IMR-90 (cell line): ENCODE measurements at regions not wholly inside any gene's neighbourhood (a gene's known extent, or its start where the extent isn't known, plus 50 kb on each side); places are given as distances from the start of the nearest gene placed in this dataset.

Source experiments
- ATAC-seq: fragments of 200-7000 bp; cut with Tn5 transposase; 2 replicates; pipeline ENCODE4 v1.9.1; 2020; ENCODE audit warnings: low read depth, mild to moderate bottlenecking, moderate library complexity
- BruUV-seq: library from RNA; stranded (reverse); fragments of 400-500 nt; replicated peaks from 2 replicates; lab custom pipeline; 2021; lab: Mats Ljungman, UMichigan
- CTCF ChIA-PET: fragments of 300-600 bp; formaldehyde crosslinking; extraction: SDS; loops from one replicate; lab custom pipeline; 2021; ENCODE audit warnings: antibody characterized with exemption; lab: Yijun Ruan, JAX
- POLR2A ChIA-PET: fragments of 300-600 bp; sonication (Branson Sonifier 250); formaldehyde crosslinking; loops from one replicate; lab custom pipeline; 2022; ENCODE audit warnings: antibody characterized with exemption; ENCODE audit not compliant: unreplicated experiment; lab: Charles Lee
- DNase-seq: peaks from one replicate; pipeline ENCODE4 v3.0.0; 2013
- H2AFZ ChIP-seq: replicated peaks from 2 replicates; pipeline ENCODE3; 2013; ENCODE audit warnings: low read length, mild to moderate bottlenecking; ENCODE audit not compliant: poor library complexity
- H2AK5ac ChIP-seq: 2 replicates; pipeline ENCODE4 v1.6.1; 2013; ENCODE audit warnings: low read depth, low read length, inconsistent platforms
- H2AK9ac ChIP-seq: replicated peaks from 2 replicates; pipeline ENCODE3; 2013; ENCODE audit warnings: mild to moderate bottlenecking, low read depth, low read length, moderate library complexity; ENCODE audit not compliant: poor library complexity
- H2BK120ac ChIP-seq: 2 replicates; pipeline ENCODE4 v1.6.1; 2013; ENCODE audit warnings: low read depth, low read length, inconsistent platforms
- H2BK15ac ChIP-seq: 3 replicates; pipeline ENCODE4 v1.6.1; 2013; ENCODE audit warnings: low read depth, low read length, inconsistent platforms
- H2BK20ac ChIP-seq: 2 replicates; pipeline ENCODE4 v1.6.1; 2013; ENCODE audit warnings: low read depth, mild to moderate bottlenecking, inconsistent platforms, low read length, moderate library complexity
- H2BK5ac ChIP-seq: 2 replicates; pipeline ENCODE4 v1.6.1; 2013; ENCODE audit warnings: mild to moderate bottlenecking, low read depth, low read length, inconsistent platforms; ENCODE audit not compliant: poor library complexity, severe bottlenecking
- H3K14ac ChIP-seq: replicated peaks from 2 replicates; pipeline ENCODE4 v1.6.1; 2013; ENCODE audit warnings: low read depth, low read length, inconsistent platforms
- H3K18ac ChIP-seq: 2 replicates; pipeline ENCODE4 v1.6.1; 2013; ENCODE audit warnings: low read depth, low read length, control low read depth
- H3K23ac ChIP-seq: 2 replicates; pipeline ENCODE4 v1.6.1; 2013; ENCODE audit warnings: low read depth, low read length, inconsistent platforms
- H3K27ac ChIP-seq: 2 replicates; pipeline ENCODE4 v1.5.1; 2013; ENCODE audit warnings: mild to moderate bottlenecking, control low read depth, low read length; ENCODE audit not compliant: insufficient read depth
- H3K27me3 ChIP-seq: 2 replicates; pipeline ENCODE4 v1.6.1; 2013; ENCODE audit warnings: low read length; ENCODE audit not compliant: control insufficient read depth, insufficient read depth
- H3K36me3 ChIP-seq: 2 replicates; pipeline ENCODE4 v1.6.1; 2013; ENCODE audit warnings: low read length, mixed read lengths; ENCODE audit not compliant: control insufficient read depth, insufficient read depth
- H3K4ac ChIP-seq: 2 replicates; pipeline ENCODE4 v1.6.1; 2013; ENCODE audit warnings: low read depth, low read length, inconsistent platforms
- H3K4me1 ChIP-seq: 2 replicates; pipeline ENCODE4 v1.6.1; 2013; ENCODE audit warnings: low read length, mixed read lengths; ENCODE audit not compliant: control insufficient read depth, insufficient read depth
- H3K4me2 ChIP-seq: 2 replicates; pipeline ENCODE4 v1.6.1; 2013; ENCODE audit warnings: low read depth, mild to moderate bottlenecking, control low read depth, low read length, moderate library complexity
- H3K4me3 ChIP-seq: 2 replicates; pipeline ENCODE4 v1.5.1; 2013; ENCODE audit warnings: low read depth, mild to moderate bottlenecking, control low read depth, low read length, moderate library complexity; ENCODE audit not compliant: insufficient read depth
- H3K56ac ChIP-seq: 2 replicates; pipeline ENCODE4 v1.6.1; 2013; ENCODE audit warnings: low read length, inconsistent platforms; ENCODE audit not compliant: insufficient read depth; ENCODE audit errors: extremely low read depth
- H3K79me1 ChIP-seq, 2 experiments: 2 replicates each; pipeline ENCODE4 v1.6.1; 2013; ENCODE audit warnings: low read length in 2 of 2, inconsistent platforms in 1 of 2, low read depth in 1 of 2
- H3K9ac ChIP-seq: 2 replicates; pipeline ENCODE4 v1.6.1; 2013; ENCODE audit warnings: low read depth, low read length, control low read depth
- H3K9me1 ChIP-seq: 2 replicates; pipeline ENCODE4 v1.6.1; 2013; ENCODE audit warnings: low read length, inconsistent platforms; ENCODE audit not compliant: insufficient read depth
- H3K9me3 ChIP-seq: 2 replicates; pipeline ENCODE4 v1.6.1; 2013; ENCODE audit warnings: low read length; ENCODE audit not compliant: control insufficient read depth, insufficient read depth
- H4K20me1 ChIP-seq: 2 replicates; pipeline ENCODE4 v1.6.1; 2013; ENCODE audit warnings: low read length, inconsistent platforms; ENCODE audit not compliant: insufficient read depth
- H4K5ac ChIP-seq: 2 replicates; pipeline ENCODE4 v1.6.1; 2013; ENCODE audit warnings: mild to moderate bottlenecking, low read depth, low read length, control low read depth
- H4K8ac ChIP-seq, 2 experiments: 2 replicates each; pipeline ENCODE4 v1.6.1; 2013; ENCODE audit warnings: low read depth in 2 of 2, low read length in 2 of 2, control low read depth in 1 of 2, inconsistent platforms in 1 of 2
- H4K91ac ChIP-seq: 2 replicates; pipeline ENCODE4 v1.6.1; 2013; ENCODE audit warnings: low read depth, low read length, inconsistent platforms; ENCODE audit not compliant: insufficient read depth
- RFX5 ChIP-seq: IDR thresholded peaks from 2 replicates; pipeline ENCODE4 v1.8.0; 2012; ENCODE audit warnings: low read depth, mild to moderate bottlenecking, low read length, moderate library complexity
- WGBS, 2 experiments: methylation state at CpG; one replicate each; pipeline versions ENCODE4 v1.1.5 to v1.1.7; 2013; ENCODE audit warnings: missing lambda C conversion rate in 2 of 2; ENCODE audit not compliant: insufficient read length in 1 of 2; ENCODE audit errors: extremely low coverage in 2 of 2; 5-methylcytosine and 5-hydroxymethylcytosine counted together
- dilution Hi-C: fragments of 300-500 bp; cut with HindIII; formaldehyde crosslinking; loops from one replicate; pipeline ENCODE4 v1.14.3; 2018; ENCODE audit warnings: low sequenced_read_pairs; ENCODE audit not compliant: unreplicated experiment
- in situ Hi-C: fragments of 300-500 bp; cut with MboI; formaldehyde crosslinking; loops from 3 replicates; pipeline ENCODE4 v1.14.3; 2019; ENCODE audit warnings: low sequenced_read_pairs, inconsistent platforms, mixed read lengths
- intact Hi-C: fragments of 100-400 bp; cut with micrococcal nuclease; formaldehyde crosslinking; loops from 2 replicates; pipeline ENCODE4 v1.10.0; 2022

- H2BK15ac ChIP-seq: no peak overlapping the region
- no peaks in the 10 kb centered on the region for H3K9me1 ChIP-seq
- no peak overlapping the region for H2BK20ac ChIP-seq
- WGBS, 2 experiments: 43% methylated on average over 2 of the region's 7 CpGs; no CpG with 5 or more reads in 1 of the 2 experiments
- no peak overlapping the region for H3K56ac ChIP-seq
- no peak overlapping the region for H3K4me3 ChIP-seq
- H2AK9ac ChIP-seq: no peak overlapping the region
- H3K79me1 ChIP-seq: no peaks in the 10 kb centered on the region
- no peaks in the 10 kb centered on the region for H3K4me1 ChIP-seq
- in situ Hi-C loops (no loop called here), dilution Hi-C loops (no loop called here), intact Hi-C loops (no loop called here)
- no peak overlapping the region for H2BK5ac ChIP-seq
- H3K4me2 ChIP-seq: no peak overlapping the region
- no peak overlapping the region for H4K91ac ChIP-seq
- no peak overlapping the region for H3K9ac ChIP-seq
- H4K5ac ChIP-seq: no peak overlapping the region
- no peak overlapping the region for H3K14ac ChIP-seq
- no peak overlapping the region for H3K4ac ChIP-seq
- ChIA-PET POLR2A (no interaction called here), CTCF (no interaction called here)
- no peaks in the 10 kb centered on the region for H4K20me1 ChIP-seq
- H2AFZ ChIP-seq: no peak overlapping the region
- no peak overlapping the region for H3K27ac ChIP-seq
- H4K8ac ChIP-seq: no peak overlapping the region
- BruUV-seq: no TSS peak
- no peaks in the 10 kb centered on the region for H3K36me3 ChIP-seq
- H2AK5ac ChIP-seq: no peak overlapping the region
- DNase-seq (no peak), ATAC-seq (no peak)
- H3K9me3 ChIP-seq: peaks cover 49% of the 10 kb centered on the region
- no peak overlapping the region for H3K23ac ChIP-seq
- no peaks in the 10 kb centered on the region for H3K27me3 ChIP-seq
- no peak overlapping the region for H2BK120ac ChIP-seq
- no peak for TF ChIP-seq RFX5
- H3K18ac ChIP-seq: no peak overlapping the region
Measured at GRCh38 chr13:111966933-111967332, 100.0 kb upstream of the SOX1 start.
